Tibial artery (tissue), 4 donors: ENCODE measurements at regions not wholly inside any gene's neighbourhood (a gene's known extent, or its start where the extent isn't known, plus 50 kb on each side); places are given as distances from the start of the nearest gene placed in this dataset.

Source experiments
- DNase-seq, 2 donors: peaks; one replicate each; pipeline ENCODE4 v3.0.0-alpha.2; 2019
- H3K27ac ChIP-seq, 2 donors: fragments of 200-600 bp; sonication (generic) in 1 of 2; 1 replicate in 1 of 2; 2 replicates in 1 of 2; pipeline ENCODE4 v1.5.1; 2018 to 2019; ENCODE audit warnings: mild to moderate bottlenecking in 1 of 2
- H3K27me3 ChIP-seq, 2 donors: fragments of 200-600 bp; sonication (generic) in 1 of 2; one replicate each; pipeline versions ENCODE4 v1.5.1 to v1.6.0; 2016 to 2019
- H3K36me3 ChIP-seq, 3 donors: fragments of 200-600 bp; sonication (generic) in 2 of 3; one replicate each; pipeline ENCODE4 v1.5.1; 2016 to 2019; ENCODE audit warnings: mild to moderate bottlenecking in 2 of 3
- H3K4me1 ChIP-seq, 4 donors: fragments of 200-600 bp; sonication (generic) in 2 of 4; 1 replicate in 3 of 4; 2 replicates in 1 of 4; pipeline ENCODE4 v1.5.1; 2016 to 2019
- H3K4me3 ChIP-seq, 2 donors: fragments of 200-600 bp; sonication (generic) in 1 of 2; 1 replicate in 1 of 2; 2 replicates in 1 of 2; pipeline ENCODE4 v1.5.1; 2018 to 2019; ENCODE audit warnings: mild to moderate bottlenecking in 2 of 2
- H3K9me3 ChIP-seq, 3 donors: fragments of 200-600 bp; sonication (generic) in 1 of 3; one replicate each; pipeline ENCODE4 v1.5.1; 2016 to 2019
- intact Hi-C: fragments of 100-400 bp; cut with DNase I; formaldehyde crosslinking; loops from one replicate; pipeline ENCODE4 v1.15.0; 2023; ENCODE audit warnings: low total_unique reads
- TF ChIP-seq, protein P1 (sequence below), 2 experiments: fragments of 200-600 bp in 1 of 2; fragments of 450-650 bp in 1 of 2; IDR thresholded peaks; one replicate each; pipeline ENCODE4 v1.5.1; 2017 to 2019; ENCODE audit warnings: antibody characterized with exemption in 2 of 2, mild to moderate bottlenecking in 1 of 2, moderate library complexity in 1 of 2

- no peaks in the 10 kb centered on the region for H3K36me3 ChIP-seq
- no peaks in the 10 kb centered on the region for H3K27me3 ChIP-seq
- no peak for DNase-seq
- H3K4me1 ChIP-seq = peaks cover 0 to 20% (median 3%) of the 10 kb centered on the region in 4 donors
- intact Hi-C loops = no loop called here
- H3K9me3 ChIP-seq = no peaks in the 10 kb centered on the region
- H3K4me3 ChIP-seq = no peak overlapping the region
- TF ChIP-seq, protein P1, sequence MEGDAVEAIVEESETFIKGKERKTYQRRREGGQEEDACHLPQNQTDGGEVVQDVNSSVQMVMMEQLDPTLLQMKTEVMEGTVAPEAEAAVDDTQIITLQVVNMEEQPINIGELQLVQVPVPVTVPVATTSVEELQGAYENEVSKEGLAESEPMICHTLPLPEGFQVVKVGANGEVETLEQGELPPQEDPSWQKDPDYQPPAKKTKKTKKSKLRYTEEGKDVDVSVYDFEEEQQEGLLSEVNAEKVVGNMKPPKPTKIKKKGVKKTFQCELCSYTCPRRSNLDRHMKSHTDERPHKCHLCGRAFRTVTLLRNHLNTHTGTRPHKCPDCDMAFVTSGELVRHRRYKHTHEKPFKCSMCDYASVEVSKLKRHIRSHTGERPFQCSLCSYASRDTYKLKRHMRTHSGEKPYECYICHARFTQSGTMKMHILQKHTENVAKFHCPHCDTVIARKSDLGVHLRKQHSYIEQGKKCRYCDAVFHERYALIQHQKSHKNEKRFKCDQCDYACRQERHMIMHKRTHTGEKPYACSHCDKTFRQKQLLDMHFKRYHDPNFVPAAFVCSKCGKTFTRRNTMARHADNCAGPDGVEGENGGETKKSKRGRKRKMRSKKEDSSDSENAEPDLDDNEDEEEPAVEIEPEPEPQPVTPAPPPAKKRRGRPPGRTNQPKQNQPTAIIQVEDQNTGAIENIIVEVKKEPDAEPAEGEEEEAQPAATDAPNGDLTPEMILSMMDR (IDR thresholded peaks at IDR 0.05) = no peak
- no peak overlapping the region for H3K27ac ChIP-seq
Observed at GRCh38 chr21:28761674-28762356, 230.9 kb downstream of the LTN1 start.

DNA sequence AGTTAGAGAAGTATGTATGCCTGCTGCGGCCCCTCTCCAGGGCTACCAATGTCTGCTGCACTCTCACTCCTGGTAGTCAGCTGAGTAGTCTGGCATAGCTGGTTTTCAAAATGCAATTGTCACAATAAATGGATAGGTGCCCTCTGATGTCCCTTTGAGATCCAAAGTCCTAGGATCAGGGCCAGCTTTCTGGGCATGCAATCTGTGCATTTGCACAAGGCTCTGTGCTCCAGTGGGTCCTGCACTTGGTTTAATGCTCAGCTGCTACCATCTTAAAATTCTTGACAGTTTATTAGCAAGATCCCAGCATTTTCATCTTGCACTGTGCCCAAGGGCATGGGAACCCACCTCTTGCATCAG lies 233.8 kb downstream of the LTN1 start:
- Histone ChIP-seq H3K9me3 (no peaks in the 10 kb centered on the region), H3K4me1 (peaks cover 0 to 45% (median 14%) of the 10 kb centered on the region in 4 donors), H3K36me3 (no peaks in the 10 kb centered on the region), H3K27me3 (no peaks in the 10 kb centered on the region), H3K4me3 (no peak overlapping the region), H3K27ac (peak overlapping the region in 1 of 2 donors; percentile 22)
- no peak for DNase-seq
- intact Hi-C loops = no loop called here
- TF ChIP-seq, protein P1 (IDR thresholded peaks at IDR 0.05) = no peak

GRCh38 chr21:28758042-28758882 lies 234.4 kb downstream of the LTN1 start:
- Histone ChIP-seq H3K4me3 (no peak overlapping the region), H3K4me1 (peaks cover 0 to 48% (median 17%) of the 10 kb centered on the region in 4 donors), H3K27me3 (no peaks in the 10 kb centered on the region), H3K36me3 (no peaks in the 10 kb centered on the region), H3K27ac (peak overlapping the region; percentile 3 to 22), H3K9me3 (no peaks in the 10 kb centered on the region)
- intact Hi-C loops = no loop called here
- TF ChIP-seq, protein P1 (IDR thresholded peaks at IDR 0.05) = no peak
- no peak for DNase-seq

- Histone ChIP-seq H3K9me3 (no peaks in the 10 kb centered on the region), H3K27ac (peak overlapping the region; percentile 77 to 84), H3K4me3 (no peak overlapping the region), H3K4me1 (peaks cover 0 to 60% (median 14%) of the 10 kb centered on the region in 4 donors), H3K27me3 (no peaks in the 10 kb centered on the region), H3K36me3 (no peaks in the 10 kb centered on the region)
- TF ChIP-seq, protein P1 (IDR thresholded peaks at IDR 0.05) = no peak
- intact Hi-C loops = no loop called here
- no peak for DNase-seq
Observed at GRCh38 chr21:28754862-28755261, 237.8 kb downstream of the LTN1 start.

- Histone ChIP-seq H3K9me3 (no peaks in the 10 kb centered on the region), H3K27me3 (no peaks in the 10 kb centered on the region), H3K36me3 (no peaks in the 10 kb centered on the region), H3K27ac (peak overlapping the region; percentile 77 to 84), H3K4me1 (peaks cover 0 to 65% (median 14%) of the 10 kb centered on the region in 4 donors), H3K4me3 (no peak overlapping the region)
- no peak for DNase-seq
- intact Hi-C loops = no loop called here
- TF ChIP-seq, protein P1 (IDR thresholded peaks at IDR 0.05) = no peak
Observed at GRCh38 chr21:28754127-28754611, 238.5 kb downstream of the LTN1 start.
